COLO668 (cell line): ENCODE measurements at regions not wholly inside any gene's neighbourhood (a gene's known extent, or its start where the extent isn't known, plus 50 kb on each side); places are given as distances from the start of the nearest gene placed in this dataset.
A peak's percentile ranks its signal among the peaks of the same experiment; 100 is the strongest.
"Not testable (repeated sequence)": the region's sequence is repeated elsewhere in the genome, so short reads cannot be mapped to it uniquely, and the experiment has no call there.

ENCODE experiments used
- DNase-seq: peaks from one replicate; lab custom pipeline; 2025; ENCODE audit not compliant: unreplicated experiment; lab: John Stamatoyannopoulos, UW

DNA sequence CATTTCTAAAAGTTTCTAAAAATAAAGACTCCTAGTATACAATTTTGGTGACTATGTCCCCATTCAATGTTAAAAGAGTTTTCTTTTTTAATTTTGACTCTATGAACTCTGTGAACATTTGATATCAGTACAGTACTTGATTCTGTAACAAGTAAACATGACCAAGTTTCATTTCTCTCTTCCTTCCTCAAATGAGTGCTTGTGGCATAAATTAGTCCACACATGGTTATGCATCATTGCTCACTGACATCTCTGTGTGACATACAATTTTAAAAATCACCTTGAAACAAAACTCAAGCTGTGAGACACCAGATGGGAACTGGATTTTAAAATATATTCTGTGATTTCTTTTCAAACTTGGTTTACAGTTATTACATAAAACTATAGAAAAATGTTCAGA, 253.9 kb upstream of the MDGA2 start:
- DNase-seq = no peak

DNA sequence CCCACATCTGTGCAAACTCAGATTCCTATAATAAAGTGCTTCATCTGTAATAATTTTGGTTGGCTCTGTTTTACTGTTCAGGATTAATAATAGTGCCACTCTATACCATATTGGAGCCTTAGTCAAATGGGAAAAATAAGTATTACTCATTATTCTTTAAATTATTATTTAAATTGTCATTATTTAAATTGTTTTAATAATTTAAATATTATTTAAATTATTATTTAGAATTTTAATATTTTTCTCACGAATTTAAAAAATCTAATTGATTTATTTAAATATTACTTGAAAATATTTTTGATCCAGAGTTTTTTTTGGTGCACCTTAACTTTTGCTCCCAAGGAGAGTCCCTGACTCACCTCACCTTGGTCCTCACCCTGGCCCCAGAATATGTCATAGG, 245.7 kb upstream of the MDGA2 start:
- DNase-seq = no peak

DNA sequence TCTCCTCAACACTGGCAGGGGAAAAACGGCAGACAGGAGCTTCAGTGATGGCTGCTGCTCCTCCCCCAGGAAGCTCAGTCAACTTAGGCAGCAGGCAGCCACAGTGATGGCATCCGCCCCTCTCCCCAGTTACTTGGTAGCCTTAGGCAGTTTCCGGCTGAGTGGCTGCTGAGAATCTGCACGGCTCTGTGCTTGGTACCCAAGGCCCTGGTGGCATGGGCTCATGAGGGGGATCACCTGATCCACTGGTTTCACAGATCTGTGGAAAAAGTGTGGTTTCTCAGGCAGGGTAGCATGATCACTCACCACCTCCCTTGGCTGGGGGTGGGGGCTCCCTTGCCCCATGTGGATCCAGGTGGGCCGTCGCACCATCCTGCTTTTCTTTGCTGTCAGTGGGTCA, 244.6 kb upstream of the MDGA2 start:
- no peak for DNase-seq

DNA sequence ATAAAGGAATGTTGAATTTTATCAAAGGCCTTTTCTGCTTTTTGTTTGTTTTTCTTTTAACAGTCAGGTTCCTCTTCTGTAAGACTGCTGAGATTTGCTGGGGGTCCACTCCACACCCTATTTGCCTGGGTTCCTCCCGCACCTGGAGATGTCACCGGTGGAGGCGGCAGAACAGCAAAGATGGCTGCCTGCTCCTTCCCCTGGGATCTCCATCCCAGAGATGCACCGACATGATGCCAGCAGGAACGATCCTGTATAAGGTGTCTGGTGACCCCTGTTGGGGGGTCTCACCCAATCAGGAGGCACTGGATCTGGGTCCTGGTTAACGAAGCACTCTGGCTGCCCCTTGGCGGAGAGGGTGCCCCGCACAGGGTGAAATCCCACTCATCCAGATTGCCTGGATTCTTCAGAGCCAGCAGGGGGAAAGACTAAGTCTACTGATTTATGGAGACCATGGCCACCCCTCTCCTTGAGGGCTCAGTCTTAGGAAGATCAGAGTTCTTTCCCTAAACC, 244.0 kb upstream of the MDGA2 start:
- no peak for DNase-seq

DNA sequence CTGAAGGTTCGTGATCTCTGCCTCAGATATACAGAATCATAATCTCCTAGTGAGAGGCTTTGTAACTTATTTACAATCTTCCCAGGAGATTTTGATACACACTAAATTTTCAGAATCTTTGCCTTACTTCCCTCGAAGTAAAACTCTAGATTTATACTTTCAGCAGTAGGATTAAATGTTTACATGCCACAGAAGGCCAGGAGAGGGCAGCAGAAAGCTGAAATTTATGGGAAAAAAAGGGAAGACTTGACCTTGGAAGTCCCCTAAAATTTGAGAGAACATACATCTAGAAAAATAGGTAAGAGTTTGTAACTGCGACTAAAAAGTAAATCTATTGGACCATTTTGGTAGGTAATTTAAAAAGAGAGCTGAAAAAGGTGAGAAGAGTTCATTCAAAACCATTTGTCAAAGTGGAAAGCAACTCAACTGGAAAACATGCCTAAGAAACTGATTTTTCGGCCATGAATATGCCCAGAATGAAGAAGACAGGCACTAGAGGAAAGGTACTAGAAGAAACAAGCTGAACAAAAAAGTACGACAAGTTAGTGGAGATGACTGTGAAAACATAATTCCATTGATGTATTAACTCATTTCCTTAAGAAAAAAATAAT, 242.0 kb upstream of the MDGA2 start:
- peak; percentile 5 for DNase-seq

DNA sequence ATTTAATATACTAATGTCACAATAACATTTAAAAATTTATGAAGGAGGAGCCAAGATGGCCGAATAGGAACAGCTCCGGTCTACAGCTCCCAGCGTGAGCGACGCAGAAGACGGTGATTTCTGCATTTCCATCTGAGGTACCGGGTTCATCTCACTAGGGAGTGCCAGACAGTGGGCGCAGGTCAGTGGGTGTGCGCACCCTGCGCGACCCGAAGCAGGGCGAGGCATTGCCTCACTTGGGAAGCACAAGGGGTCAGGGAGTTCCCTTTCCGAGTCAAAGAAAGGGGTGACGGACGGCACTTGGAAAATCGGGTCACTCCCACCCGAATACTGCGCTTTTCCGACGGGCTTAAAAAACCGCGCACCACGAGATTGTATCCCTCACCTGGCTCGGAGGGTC, 225.7 kb upstream of the MDGA2 start:
- DNase-seq = not testable (repeated sequence)

DNA sequence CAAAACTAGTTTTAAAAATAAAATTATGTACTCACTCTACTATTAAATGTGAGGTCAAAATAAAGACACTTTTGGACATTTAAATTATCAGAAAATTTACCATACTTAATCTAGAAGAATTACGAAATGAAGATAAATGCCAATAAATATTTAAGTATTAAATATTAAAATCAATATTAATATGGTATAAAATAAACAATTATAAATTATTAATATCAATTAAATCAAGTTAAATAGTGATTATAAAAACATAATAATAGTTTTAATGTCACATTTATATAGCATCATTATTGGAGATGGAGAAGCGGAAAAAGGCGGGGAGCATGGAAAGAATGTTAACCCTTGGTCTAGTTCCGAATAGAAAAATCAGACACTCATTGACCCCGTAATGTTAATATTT, 224.3 kb upstream of the MDGA2 start:
- no peak for DNase-seq

DNA sequence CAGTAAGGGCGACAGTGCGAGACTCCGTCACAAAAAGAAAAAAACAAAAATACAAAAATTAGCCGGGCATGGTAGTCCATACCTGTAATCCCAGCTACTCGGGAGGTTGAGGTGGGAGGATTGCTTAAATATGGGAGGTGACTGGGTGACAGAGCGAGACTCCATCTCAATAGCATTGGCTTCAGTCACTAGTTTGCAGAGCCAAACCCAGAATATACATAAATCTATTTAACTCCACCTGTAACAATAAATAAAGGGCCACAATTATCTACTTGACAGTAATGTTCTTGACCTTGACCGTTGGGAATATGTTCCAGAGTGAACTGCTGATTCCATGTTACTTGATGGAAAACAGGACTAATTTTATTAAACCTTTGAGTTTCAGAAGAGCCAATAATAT, 198.9 kb upstream of the MDGA2 start:
- DNase-seq = no peak

DNA sequence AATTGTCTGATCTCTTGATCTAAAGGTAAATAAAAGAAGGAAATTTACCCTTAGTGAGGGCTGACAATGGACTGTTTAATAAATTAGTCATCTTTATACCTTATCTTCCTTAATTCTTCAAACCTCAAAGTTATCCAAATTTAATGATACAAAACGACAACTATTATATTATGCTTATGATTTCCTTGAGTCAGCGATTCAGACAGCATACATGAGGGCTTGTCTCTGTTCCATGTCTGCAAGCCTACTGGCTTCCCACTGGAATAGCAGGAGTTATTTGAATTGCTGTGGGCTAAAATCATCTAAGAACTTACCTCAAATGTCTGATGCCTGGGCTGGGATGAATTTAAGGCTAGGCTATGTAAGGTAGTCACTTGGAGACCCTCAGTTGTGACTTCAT, 197.2 kb upstream of the MDGA2 start:
- DNase-seq = no peak

DNA sequence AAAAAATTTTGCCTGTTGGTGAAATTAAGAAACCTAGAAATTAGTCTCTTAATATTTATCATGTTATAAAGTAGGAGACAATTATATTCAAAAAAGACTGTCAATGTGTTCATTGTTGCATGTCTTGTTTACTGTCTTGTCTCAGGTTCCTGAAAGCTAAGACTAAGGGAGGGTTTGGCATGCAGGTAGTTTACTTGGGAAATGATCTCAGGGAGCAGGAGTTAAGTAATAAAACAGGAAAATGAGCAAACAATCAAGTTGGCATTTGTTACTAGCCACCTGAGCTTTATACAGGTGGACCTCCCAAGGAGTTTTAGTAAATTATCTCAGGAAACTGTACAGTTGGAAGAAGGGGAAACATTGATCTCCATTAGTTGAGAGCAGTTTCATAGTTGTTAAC, 188.0 kb upstream of the MDGA2 start:
- no peak for DNase-seq

DNA sequence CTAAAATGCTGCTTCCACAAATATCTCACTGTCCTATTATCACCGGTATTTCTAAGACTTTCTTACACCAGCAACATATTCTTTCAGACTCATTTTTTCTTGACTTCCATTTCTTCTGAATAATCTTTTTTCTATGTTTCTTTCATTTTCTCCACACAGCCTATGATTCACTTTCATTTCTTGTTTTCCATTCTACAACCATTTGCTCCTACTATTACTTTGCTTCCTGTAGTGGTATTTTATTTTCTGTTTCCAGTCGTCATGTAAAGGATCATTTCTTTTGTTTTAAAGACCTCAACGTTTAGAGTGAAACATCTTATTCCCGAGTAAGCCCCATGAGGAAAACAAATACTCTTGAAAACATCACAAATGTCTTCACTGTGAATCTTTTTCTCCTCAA, 182.2 kb upstream of the MDGA2 start:
- DNase-seq = no peak

DNA sequence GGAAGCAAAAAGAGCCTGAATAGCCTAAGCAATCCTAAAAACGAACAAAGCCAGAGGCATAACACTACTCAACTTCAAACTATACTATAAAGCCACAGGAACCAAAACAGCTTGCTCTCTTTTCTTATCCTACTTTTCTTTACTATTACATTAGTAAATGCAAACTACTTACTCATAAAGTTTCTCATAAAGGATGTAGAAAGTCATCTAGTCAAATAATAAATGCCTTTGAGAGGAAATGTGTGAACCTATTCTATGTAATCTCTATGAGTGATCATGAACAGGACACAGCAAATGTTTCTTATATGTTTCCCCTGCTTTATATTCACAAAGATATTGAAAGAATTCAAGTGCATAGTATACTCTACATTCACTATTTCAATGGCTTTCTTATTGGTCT, 176.9 kb upstream of the MDGA2 start:
- DNase-seq = no peak

DNA sequence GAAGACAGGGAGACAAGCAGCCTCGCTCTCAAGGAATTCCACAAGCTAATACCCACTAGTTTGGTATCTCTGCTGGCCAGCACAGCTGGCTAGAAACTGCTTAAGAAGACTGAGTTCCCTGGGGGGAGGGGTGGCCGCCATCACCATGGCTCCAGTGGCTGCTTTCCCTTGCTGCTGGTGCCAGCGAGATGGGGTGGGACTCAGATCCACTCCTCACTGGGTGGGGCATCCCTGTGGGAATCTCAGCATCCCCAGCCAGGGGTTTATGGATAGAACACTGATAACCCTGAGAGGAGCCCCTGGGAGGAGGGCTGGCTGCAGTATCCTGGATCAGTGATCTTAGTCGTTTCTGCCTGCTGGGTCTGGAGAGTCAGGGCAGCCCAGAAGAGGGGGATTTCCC, 170.6 kb upstream of the MDGA2 start:
- DNase-seq = no peak

DNA sequence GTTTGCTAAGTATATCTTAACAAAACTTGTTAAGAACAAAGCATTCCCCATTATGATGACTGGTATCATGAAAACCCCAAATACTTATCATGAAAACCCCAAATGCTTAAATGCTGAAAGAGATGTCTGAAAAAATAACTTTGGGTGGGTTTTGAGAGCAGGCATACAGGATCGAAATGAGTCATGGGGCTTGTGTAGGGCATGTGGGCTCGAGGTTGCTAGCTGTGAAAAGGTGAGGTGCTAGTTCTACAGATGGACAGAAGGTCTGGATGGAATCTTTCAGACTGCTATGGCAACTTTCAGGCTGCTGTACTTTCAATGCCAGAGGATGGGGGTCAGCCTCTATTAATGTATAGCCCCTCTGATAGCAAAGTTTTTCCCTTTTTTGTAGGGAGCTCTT, 167.8 kb upstream of the MDGA2 start:
- DNase-seq = no peak

DNA sequence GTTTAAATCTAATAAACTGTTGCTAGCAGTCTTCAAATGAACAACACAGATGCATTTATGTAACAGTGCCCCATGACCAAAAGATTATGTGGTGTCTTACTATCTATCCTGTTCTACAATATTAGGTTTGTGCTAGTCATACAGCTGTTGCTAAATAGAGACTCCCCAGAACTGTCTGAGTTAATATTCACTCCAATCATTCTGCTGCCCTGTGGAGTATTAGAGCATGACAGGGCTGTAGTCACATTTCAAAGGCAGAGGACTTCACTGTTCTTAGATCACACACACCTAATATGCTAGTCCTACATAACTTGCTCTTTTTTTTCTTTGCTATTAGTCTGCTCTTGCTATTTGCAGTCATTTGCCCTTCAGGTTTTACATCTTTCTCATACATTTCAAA, 157.6 kb upstream of the MDGA2 start:
- no peak for DNase-seq

DNA sequence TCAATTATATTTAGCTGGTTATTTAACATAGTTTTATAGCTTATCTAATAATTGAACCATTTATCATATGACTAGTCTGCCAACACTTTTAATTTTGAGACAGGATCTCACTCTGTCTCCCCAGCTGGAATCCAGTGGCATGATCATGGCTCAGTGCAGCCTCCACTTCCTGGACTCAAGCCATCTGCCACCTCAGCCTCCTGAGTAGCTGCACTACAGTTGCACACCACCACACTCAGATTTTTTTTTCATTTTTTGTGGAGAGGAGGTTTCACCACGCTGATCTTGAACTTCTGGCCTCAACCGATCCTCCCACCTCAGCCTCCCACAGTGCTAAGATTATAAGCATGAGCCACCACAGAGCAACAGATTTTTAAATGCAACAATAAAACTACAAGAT, 151.4 kb upstream of the MDGA2 start:
- no peak for DNase-seq

DNA sequence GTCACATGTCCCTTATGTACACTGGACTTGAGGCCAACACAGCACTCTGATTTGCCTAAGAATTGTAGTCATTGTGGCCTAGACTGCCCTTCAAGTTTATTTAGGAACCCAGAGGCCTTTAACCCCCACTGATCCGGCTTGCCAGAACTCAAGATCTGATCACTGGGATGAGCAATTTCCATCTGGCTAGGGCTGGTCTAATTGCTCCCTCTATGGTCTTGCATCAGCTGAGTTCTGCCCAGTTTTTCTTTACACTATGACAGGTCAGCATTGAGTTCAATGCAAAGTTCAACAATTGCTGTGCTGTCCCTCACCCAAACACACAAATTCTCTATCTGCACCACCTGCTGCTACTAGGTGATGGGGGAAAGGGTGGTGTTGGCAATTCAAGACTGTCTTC, 146.9 kb upstream of the MDGA2 start:
- DNase-seq = no peak

DNA sequence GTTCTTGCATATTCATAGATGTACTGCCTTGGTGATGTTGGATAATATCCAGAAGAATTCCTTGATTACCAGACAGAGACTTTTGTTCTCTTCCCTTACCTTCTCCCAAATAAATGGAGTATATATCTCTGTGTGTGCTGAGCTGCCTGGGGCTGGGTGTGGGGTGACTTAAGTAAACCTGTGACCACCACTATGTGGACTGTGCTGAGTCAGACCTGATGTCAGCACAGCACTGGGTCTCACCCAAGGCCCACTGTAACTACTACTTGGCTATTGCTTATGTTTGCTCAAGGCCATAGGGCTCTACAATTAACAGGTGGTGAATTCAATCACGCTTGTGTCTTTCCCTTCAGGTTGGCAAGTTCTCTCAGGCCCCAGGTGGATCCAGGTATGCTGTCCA, 145.7 kb upstream of the MDGA2 start:
- DNase-seq = no peak

DNA sequence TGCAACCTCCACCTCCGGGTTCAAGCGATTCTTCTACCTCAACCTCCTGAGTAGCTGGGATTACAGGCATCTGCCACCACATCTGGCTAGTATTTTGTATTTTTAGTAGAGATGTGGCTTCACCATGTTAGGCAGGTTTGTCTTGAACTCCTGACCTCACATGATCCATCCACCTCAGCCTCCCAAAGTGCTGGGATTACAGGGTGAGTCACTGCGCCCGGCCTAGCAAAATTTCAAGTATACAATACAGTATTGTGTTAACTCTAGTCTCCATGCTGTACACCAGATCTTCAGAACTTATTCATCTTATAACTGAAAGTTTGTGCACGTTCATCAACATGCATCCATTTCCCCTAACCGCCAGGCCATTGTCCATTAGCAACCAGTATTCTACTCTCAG, 115.1 kb upstream of the MDGA2 start:
- DNase-seq = no peak

DNA sequence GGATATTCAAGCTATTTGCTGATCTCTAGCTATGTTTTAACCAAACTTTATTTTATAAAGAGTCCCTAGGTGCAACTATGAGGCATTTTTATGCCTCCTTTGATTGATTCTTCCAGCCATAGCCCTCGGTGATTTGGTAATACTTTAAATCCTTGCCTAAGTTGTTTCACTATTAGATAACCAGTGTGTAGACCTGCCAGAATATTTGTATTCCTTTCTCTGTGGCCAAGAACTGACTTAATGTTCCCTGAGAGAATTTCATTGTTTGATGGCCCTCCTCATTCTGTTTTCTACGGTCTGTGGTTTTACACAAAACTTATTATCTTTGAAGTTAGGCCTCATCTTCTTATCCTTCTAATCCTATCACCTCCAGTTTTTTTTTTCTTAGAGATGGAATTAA, 109.7 kb upstream of the MDGA2 start:
- no peak for DNase-seq

DNA sequence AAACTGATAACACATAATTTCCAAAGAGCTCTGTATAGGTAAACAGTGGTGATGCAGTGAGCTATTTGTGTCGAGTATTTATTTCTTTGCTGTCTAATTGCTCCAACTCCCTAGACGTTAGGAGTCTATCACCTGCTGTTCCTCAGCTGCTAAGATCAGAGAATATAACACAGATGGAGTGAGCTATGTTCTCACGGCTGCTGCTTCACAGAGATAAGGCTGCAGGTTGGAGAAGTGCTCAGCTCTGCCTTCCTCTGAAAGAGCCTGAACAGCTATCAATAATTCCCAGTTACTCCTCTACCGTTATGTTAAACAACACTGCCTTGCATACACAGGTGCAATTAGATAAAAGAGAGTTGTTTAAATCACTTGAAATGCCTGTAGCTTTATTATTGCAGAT, 103.2 kb upstream of the MDGA2 start:
- no peak for DNase-seq

DNA sequence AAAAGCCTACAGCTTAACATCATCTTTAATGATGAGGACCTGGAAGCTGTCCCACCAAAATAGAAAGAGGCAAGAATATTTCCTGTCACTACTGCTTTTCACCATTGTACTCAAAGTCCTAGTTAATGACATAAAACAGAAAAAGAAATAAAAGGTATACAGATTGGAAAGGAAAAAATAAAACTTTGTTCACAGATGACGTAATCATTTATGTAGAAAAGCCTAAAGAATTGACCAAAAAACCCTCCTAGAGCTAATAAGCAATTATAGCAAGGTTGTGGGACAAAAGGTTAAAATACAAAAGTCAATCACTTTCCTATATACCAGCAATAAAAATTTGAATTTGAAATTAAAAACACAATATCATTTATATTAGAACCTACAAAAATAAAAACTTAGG, 97.2 kb upstream of the MDGA2 start:
- no peak for DNase-seq

DNA sequence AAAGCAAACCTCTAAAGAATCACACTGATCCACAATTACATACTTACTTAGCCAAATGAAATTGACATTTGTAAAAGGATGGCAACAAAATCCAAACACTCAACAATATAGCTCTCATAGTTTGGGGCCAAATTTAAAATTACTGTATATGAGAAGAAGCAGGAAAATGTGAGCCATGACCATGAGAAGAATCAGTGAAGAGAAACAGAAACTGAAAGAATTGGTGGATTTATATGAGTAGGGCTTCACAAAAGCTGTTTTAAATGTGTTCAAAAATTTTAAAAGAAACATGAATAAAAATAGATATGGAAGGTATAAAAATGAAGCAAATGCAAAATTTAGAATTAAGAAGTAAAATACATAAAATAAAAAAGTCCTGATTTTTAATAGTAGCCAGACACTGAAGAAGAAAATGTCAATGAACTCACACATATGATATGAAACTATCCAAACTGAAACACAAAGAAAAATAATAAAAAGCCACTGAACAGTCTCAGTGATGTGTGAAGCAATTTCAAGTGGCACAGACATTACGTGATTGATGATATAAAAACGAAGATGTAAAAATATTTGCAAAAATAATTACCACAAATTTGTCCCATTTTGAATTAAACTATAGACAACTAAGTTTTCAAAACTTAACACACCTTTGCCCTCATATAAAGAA, 87.9 kb upstream of the MDGA2 start:
- DNase-seq = no peak
